ENCODE measurements at regions not wholly inside any gene's neighbourhood (a gene's known extent, or its start where the extent isn't known, plus 50 kb on each side); places are given as distances from the start of the nearest gene placed in this dataset.
"Not testable (repeated sequence)": the region's sequence is repeated elsewhere in the genome, so short reads cannot be mapped to it uniquely, and the experiment has no call there.

GRCh38 chr6:74733830-74734620 is 471.8 kb downstream of the COL12A1 start:
- CTCF ChIA-PET: no interaction called here
- no peaks in the 10 kb centered on the region for H3K27me3 Mint-ChIP-seq
- no peak for ATAC-seq

GRCh38 chr6:74731931-74732330 is 473.9 kb downstream of the COL12A1 start:
- Mint-ChIP-seq H3K27me3 (no peaks in the 10 kb centered on the region), H3K27ac (no peak overlapping the region), H3K9me3 (ENCODE audit: low read depth) (peaks cover 5% of the 10 kb centered on the region), H3K4me1 (no peaks in the 10 kb centered on the region), H3K36me3 (ENCODE audit: low read depth) (no peaks in the 10 kb centered on the region), H3K4me3 (no peak overlapping the region)
- DNase-seq: no peak
- CTCF ChIA-PET: no interaction called here
- intact Hi-C loops (cut with DNase I, micrococcal nuclease): no loop called here
- POLR2A ChIA-PET: no interaction called here
- ATAC-seq: no peak

More at GRCh38 chr6:74733830-74734620, 471.8 kb downstream of the COL12A1 start:
- POLR2A ChIA-PET: no interaction called here
- Mint-ChIP-seq H3K27ac (no peak overlapping the region), H3K4me1 (no peaks in the 10 kb centered on the region), H3K36me3 (ENCODE audit: low read depth) (no peaks in the 10 kb centered on the region), H3K9me3 (ENCODE audit: low read depth) (peaks cover 7% of the 10 kb centered on the region), H3K4me3 (no peak overlapping the region)
- intact Hi-C loops (cut with DNase I, micrococcal nuclease): no loop called here
- DNase-seq: no peak

GRCh38 chr6:74731204-74731603 is 474.6 kb downstream of the COL12A1 start:
- H3K4me1 Mint-ChIP-seq: no peaks in the 10 kb centered on the region
- CTCF ChIA-PET: no interaction called here
- no peaks in the 10 kb centered on the region for H3K27me3 Mint-ChIP-seq
- intact Hi-C loops (cut with DNase I, micrococcal nuclease): no loop called here
- H3K27ac Mint-ChIP-seq: no peak overlapping the region
- peaks cover 5% of the 10 kb centered on the region for H3K9me3 Mint-ChIP-seq (ENCODE audit: low read depth)
- no peak for DNase-seq
- POLR2A ChIA-PET: no interaction called here
- no peak overlapping the region for H3K4me3 Mint-ChIP-seq
- no peak for ATAC-seq
- no peaks in the 10 kb centered on the region for H3K36me3 Mint-ChIP-seq (ENCODE audit: low read depth)

- DNase-seq (no peak), ATAC-seq (no peak)
- ChIA-PET POLR2A (no interaction called here), CTCF (no interaction called here)
- intact Hi-C loops (cut with DNase I, micrococcal nuclease): no loop called here
- no peak overlapping the region for H3K27ac Mint-ChIP-seq
- H3K4me3 Mint-ChIP-seq: no peak overlapping the region
- no peaks in the 10 kb centered on the region for H3K27me3 Mint-ChIP-seq
- H3K36me3 Mint-ChIP-seq (ENCODE audit: low read depth): no peaks in the 10 kb centered on the region
- H3K9me3 Mint-ChIP-seq (ENCODE audit: low read depth): no peaks in the 10 kb centered on the region
- H3K4me1 Mint-ChIP-seq: no peaks in the 10 kb centered on the region
These were observed 484.9 kb downstream of the COL12A1 start for GRCh38 chr6:74720923-74721322.

GRCh38 chr6:74717591-74717990 is 488.3 kb downstream of the COL12A1 start:
- peaks cover 2% of the 10 kb centered on the region for H3K9me3 Mint-ChIP-seq (ENCODE audit: low read depth)
- DNase-seq: no peak
- H3K27ac Mint-ChIP-seq: no peak overlapping the region
- no peaks in the 10 kb centered on the region for H3K27me3 Mint-ChIP-seq
- intact Hi-C loops (cut with DNase I, micrococcal nuclease): no loop called here
- no peaks in the 10 kb centered on the region for H3K4me1 Mint-ChIP-seq
- POLR2A ChIA-PET: no interaction called here
- no peak overlapping the region for H3K4me3 Mint-ChIP-seq
- CTCF ChIA-PET: no interaction called here
- H3K36me3 Mint-ChIP-seq (ENCODE audit: low read depth): no peaks in the 10 kb centered on the region
- ATAC-seq: no peak

- ChIA-PET CTCF (no interaction called here), POLR2A (no interaction called here)
- Mint-ChIP-seq H3K4me1 (no peaks in the 10 kb centered on the region), H3K9me3 (ENCODE audit: low read depth) (peaks cover 2% of the 10 kb centered on the region), H3K4me3 (no peak overlapping the region), H3K27ac (no peak overlapping the region), H3K36me3 (ENCODE audit: low read depth) (no peaks in the 10 kb centered on the region), H3K27me3 (no peaks in the 10 kb centered on the region)
- intact Hi-C loops (cut with DNase I, micrococcal nuclease): no loop called here
- DNase-seq (no peak), ATAC-seq (no peak)
These were observed 490.3 kb downstream of the COL12A1 start for GRCh38 chr6:74715355-74716085.

GRCh38 chr6:74713941-74714340 is 491.9 kb downstream of the COL12A1 start:
- H3K4me1 Mint-ChIP-seq: no peaks in the 10 kb centered on the region

GRCh38 chr6:74705451-74705850 is 500.4 kb downstream of the COL12A1 start:
- ATAC-seq (no peak), DNase-seq (no peak)
- no peak overlapping the region for H3K4me3 Mint-ChIP-seq
- CTCF ChIA-PET: interaction anchor here (0.5 kb wide), 1 partner anchor 9 kb away, joined by 3 read pairs; no protein-coding TSS in a partner anchor
- intact Hi-C loops (cut with DNase I, micrococcal nuclease): no loop called here
- H3K27ac Mint-ChIP-seq: no peak overlapping the region
- no peaks in the 10 kb centered on the region for H3K27me3 Mint-ChIP-seq
- POLR2A ChIA-PET: no interaction called here
- no peaks in the 10 kb centered on the region for H3K4me1 Mint-ChIP-seq
- peaks cover 7% of the 10 kb centered on the region for H3K9me3 Mint-ChIP-seq (ENCODE audit: low read depth)
- H3K36me3 Mint-ChIP-seq (ENCODE audit: low read depth): no peaks in the 10 kb centered on the region

More at GRCh38 chr6:74713941-74714340, 491.9 kb downstream of the COL12A1 start:
- intact Hi-C loops (cut with DNase I, micrococcal nuclease): no loop called here
- ATAC-seq: no peak
- ChIA-PET CTCF (interaction anchor here (0.7 kb wide), 1 partner anchor 8 kb away, joined by 3 read pairs; no protein-coding TSS in a partner anchor), POLR2A (no interaction called here)
- H3K36me3 Mint-ChIP-seq (ENCODE audit: low read depth): no peaks in the 10 kb centered on the region
- H3K9me3 Mint-ChIP-seq (ENCODE audit: low read depth): peaks cover 2% of the 10 kb centered on the region
- no peaks in the 10 kb centered on the region for H3K27me3 Mint-ChIP-seq
- no peak overlapping the region for H3K4me3 Mint-ChIP-seq
- H3K27ac Mint-ChIP-seq: no peak overlapping the region
- DNase-seq: no peak

- H3K27me3 Mint-ChIP-seq; H3K4me1 Mint-ChIP-seq; POLR2A ChIA-PET; H3K4me3 Mint-ChIP-seq; H3K9me3 Mint-ChIP-seq (ENCODE audit: low read depth); CTCF ChIA-PET; H3K27ac Mint-ChIP-seq; ATAC-seq; intact Hi-C loops (cut with DNase I, micrococcal nuclease); DNase-seq; H3K36me3 Mint-ChIP-seq (ENCODE audit: low read depth): not testable (repeated sequence)
These were observed 501.3 kb downstream of the COL12A1 start for GRCh38 chr6:74704540-74704939.

- intact Hi-C loops (cut with DNase I, micrococcal nuclease): no loop called here
- peaks cover 3% of the 10 kb centered on the region for H3K9me3 Mint-ChIP-seq (ENCODE audit: low read depth)
- no peak overlapping the region for H3K27ac Mint-ChIP-seq
- H3K4me1 Mint-ChIP-seq: no peaks in the 10 kb centered on the region
- ChIA-PET CTCF (no interaction called here), POLR2A (no interaction called here)
- no peaks in the 10 kb centered on the region for H3K27me3 Mint-ChIP-seq
- ATAC-seq (no peak), DNase-seq (no peak)
- H3K36me3 Mint-ChIP-seq (ENCODE audit: low read depth): no peaks in the 10 kb centered on the region
- no peak overlapping the region for H3K4me3 Mint-ChIP-seq
These were observed 515.5 kb downstream of the COL12A1 start for GRCh38 chr6:74690365-74690764.

GRCh38 chr6:74689601-74690000 is 516.3 kb downstream of the COL12A1 start:
- Mint-ChIP-seq H3K27ac (no peak overlapping the region), H3K36me3 (ENCODE audit: low read depth) (no peaks in the 10 kb centered on the region), H3K4me1 (no peaks in the 10 kb centered on the region), H3K9me3 (ENCODE audit: low read depth) (peaks cover 3% of the 10 kb centered on the region), H3K27me3 (no peaks in the 10 kb centered on the region), H3K4me3 (no peak overlapping the region)
- DNase-seq (no peak), ATAC-seq (no peak)
- POLR2A ChIA-PET: no interaction called here
- CTCF ChIA-PET: no interaction called here
- intact Hi-C loops (cut with DNase I, micrococcal nuclease): no loop called here

GRCh38 chr6:74677463-74677862 is 528.4 kb downstream of the COL12A1 start:
- Mint-ChIP-seq H3K4me3 (no peak overlapping the region), H3K27ac (no peak overlapping the region), H3K27me3 (no peaks in the 10 kb centered on the region), H3K9me3 (ENCODE audit: low read depth) (peaks cover 3% of the 10 kb centered on the region), H3K36me3 (ENCODE audit: low read depth) (no peaks in the 10 kb centered on the region), H3K4me1 (no peaks in the 10 kb centered on the region)
- ChIA-PET POLR2A (no interaction called here), CTCF (no interaction called here)
- no peak for DNase-seq
- intact Hi-C loops (cut with DNase I, micrococcal nuclease): no loop called here
- no peak for ATAC-seq

Measured in activated CD4-positive, alpha-beta T cell treated with anti-CD3 and anti-CD28 coated beads for 36 hours (primary cell).